ENCODE measurements at regions not wholly inside any gene's neighbourhood (a gene's known extent, or its start where the extent isn't known, plus 50 kb on each side); places are given as distances from the start of the nearest gene placed in this dataset.
A peak's percentile ranks its signal among the peaks of the same experiment; 100 is the strongest.
"Not testable (repeated sequence)": the region's sequence is repeated elsewhere in the genome, so short reads cannot be mapped to it uniquely, and the experiment has no call there.

- H3K9me3 ChIP-seq (ENCODE audit: insufficient read depth, low read depth, low read length); H3K9me3 Mint-ChIP-seq (ENCODE audit: unreplicated experiment); H3K4me3 Mint-ChIP-seq (ENCODE audit: unreplicated experiment); H3K27ac ChIP-seq (ENCODE audit: low read depth, low read length); H2AFZ ChIP-seq (ENCODE audit: low read depth, low read length); H3K36me3 Mint-ChIP-seq (ENCODE audit: low read depth, unreplicated experiment); H3K4me1 ChIP-seq (ENCODE audit: insufficient read depth, low read length); H3K4me1 Mint-ChIP-seq (ENCODE audit: low read depth, unreplicated experiment); H3K9ac ChIP-seq (ENCODE audit: low read length); H3K4me3 ChIP-seq (ENCODE audit: insufficient read depth, low read depth, low read length); H3K27ac Mint-ChIP-seq (ENCODE audit: unreplicated experiment); H3K4me2 ChIP-seq (ENCODE audit: low read length); DNase-seq (ENCODE audit: low read depth); H3K36me3 ChIP-seq (ENCODE audit: insufficient read depth, low read length); FAIRE-seq; H4K20me1 ChIP-seq (ENCODE audit: insufficient read depth, low read length); H3K79me2 ChIP-seq (ENCODE audit: insufficient read depth, low read length): not testable (repeated sequence)
- peaks cover 11% of the 10 kb centered on the region for H3K27me3 ChIP-seq (ENCODE audit: insufficient read depth, low read length)
- H3K27me3 Mint-ChIP-seq (ENCODE audit: low read depth, unreplicated experiment) = peaks cover 85% of the 10 kb centered on the region
Observed at GRCh38 chr12:54105809-54106208, 52.2 kb downstream of the HOXC4 start.

DNA sequence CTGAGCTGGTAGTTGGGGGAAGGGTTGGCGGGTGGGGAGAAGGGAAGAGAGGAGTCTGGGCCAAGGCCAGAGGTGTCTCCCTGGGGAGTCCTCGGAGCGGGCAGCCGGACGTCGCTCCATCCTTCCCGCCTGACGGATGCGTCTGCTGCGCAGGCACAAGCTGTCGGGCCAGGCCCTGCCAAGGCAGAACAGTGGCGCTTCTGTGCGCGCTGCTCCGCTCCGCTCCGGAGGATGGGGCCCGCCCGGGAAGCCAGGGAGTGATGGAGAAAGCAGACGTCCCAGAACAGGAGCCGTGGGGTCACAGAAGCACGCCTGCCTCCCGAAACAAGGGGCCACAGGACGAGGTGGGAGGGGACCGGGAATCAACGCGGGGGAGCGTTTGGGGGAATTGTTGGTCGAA is 52.6 kb downstream of the HOXC4 start:
- FAIRE-seq; DNase-seq (ENCODE audit: low read depth): not testable (repeated sequence)

GRCh38 chr12:54106803-54107579 is 53.4 kb downstream of the HOXC4 start:
- FAIRE-seq; H3K36me3 Mint-ChIP-seq (ENCODE audit: low read depth, unreplicated experiment); H3K4me3 ChIP-seq (ENCODE audit: insufficient read depth, low read depth, low read length); H3K4me1 ChIP-seq (ENCODE audit: insufficient read depth, low read length); H3K4me3 Mint-ChIP-seq (ENCODE audit: unreplicated experiment); H3K27ac ChIP-seq (ENCODE audit: low read depth, low read length); H3K79me2 ChIP-seq (ENCODE audit: insufficient read depth, low read length); H3K9me3 ChIP-seq (ENCODE audit: insufficient read depth, low read depth, low read length); H3K9me3 Mint-ChIP-seq (ENCODE audit: unreplicated experiment); H3K27ac Mint-ChIP-seq (ENCODE audit: unreplicated experiment); DNase-seq (ENCODE audit: low read depth); H3K4me1 Mint-ChIP-seq (ENCODE audit: low read depth, unreplicated experiment); H3K4me2 ChIP-seq (ENCODE audit: low read length); H4K20me1 ChIP-seq (ENCODE audit: insufficient read depth, low read length); H2AFZ ChIP-seq (ENCODE audit: low read depth, low read length); H3K9ac ChIP-seq (ENCODE audit: low read length); H3K36me3 ChIP-seq (ENCODE audit: insufficient read depth, low read length): not testable (repeated sequence)
- H3K27me3 ChIP-seq (ENCODE audit: insufficient read depth, low read length) = peaks cover 11% of the 10 kb centered on the region
- peaks cover 81% of the 10 kb centered on the region for H3K27me3 Mint-ChIP-seq (ENCODE audit: low read depth, unreplicated experiment)

More for the DNA sequence above, 52.6 kb downstream of the HOXC4 start:
- not testable (repeated sequence) for H3K36me3 Mint-ChIP-seq (ENCODE audit: low read depth, unreplicated experiment); H3K27ac Mint-ChIP-seq (ENCODE audit: unreplicated experiment); H3K79me2 ChIP-seq (ENCODE audit: insufficient read depth, low read length); H3K4me2 ChIP-seq (ENCODE audit: low read length); H2AFZ ChIP-seq (ENCODE audit: low read depth, low read length); H3K9me3 Mint-ChIP-seq (ENCODE audit: unreplicated experiment); H3K27ac ChIP-seq (ENCODE audit: low read depth, low read length); H4K20me1 ChIP-seq (ENCODE audit: insufficient read depth, low read length); H3K4me3 Mint-ChIP-seq (ENCODE audit: unreplicated experiment); H3K4me3 ChIP-seq (ENCODE audit: insufficient read depth, low read depth, low read length); H3K4me1 Mint-ChIP-seq (ENCODE audit: low read depth, unreplicated experiment); H3K4me1 ChIP-seq (ENCODE audit: insufficient read depth, low read length); H3K36me3 ChIP-seq (ENCODE audit: insufficient read depth, low read length); H3K9ac ChIP-seq (ENCODE audit: low read length); H3K9me3 ChIP-seq (ENCODE audit: insufficient read depth, low read depth, low read length)
- TF ChIP-seq EZH2 (IDR thresholded peaks at IDR 0.05; ENCODE audit: insufficient read depth, low read length) = peak; percentile 24
- peaks cover 82% of the 10 kb centered on the region for H3K27me3 Mint-ChIP-seq (ENCODE audit: low read depth, unreplicated experiment)
- peaks cover 11% of the 10 kb centered on the region for H3K27me3 ChIP-seq (ENCODE audit: insufficient read depth, low read length)

- not testable (repeated sequence) for H3K4me1 ChIP-seq (ENCODE audit: insufficient read depth, low read length); H3K27ac ChIP-seq (ENCODE audit: low read depth, low read length); H3K9me3 Mint-ChIP-seq (ENCODE audit: unreplicated experiment); H3K9ac ChIP-seq (ENCODE audit: low read length); H3K4me2 ChIP-seq (ENCODE audit: low read length); H3K36me3 ChIP-seq (ENCODE audit: insufficient read depth, low read length); H3K36me3 Mint-ChIP-seq (ENCODE audit: low read depth, unreplicated experiment); DNase-seq (ENCODE audit: low read depth); H3K79me2 ChIP-seq (ENCODE audit: insufficient read depth, low read length); H2AFZ ChIP-seq (ENCODE audit: low read depth, low read length); H3K27ac Mint-ChIP-seq (ENCODE audit: unreplicated experiment); FAIRE-seq; H4K20me1 ChIP-seq (ENCODE audit: insufficient read depth, low read length); H3K4me3 Mint-ChIP-seq (ENCODE audit: unreplicated experiment); H3K4me1 Mint-ChIP-seq (ENCODE audit: low read depth, unreplicated experiment); H3K9me3 ChIP-seq (ENCODE audit: insufficient read depth, low read depth, low read length); H3K4me3 ChIP-seq (ENCODE audit: insufficient read depth, low read depth, low read length); H3K27me3 ChIP-seq (ENCODE audit: insufficient read depth, low read length)
- H3K27me3 Mint-ChIP-seq (ENCODE audit: low read depth, unreplicated experiment) = peaks cover 77% of the 10 kb centered on the region
Observed at GRCh38 chr12:54112336-54112735, 58.7 kb downstream of the HOXC4 start.

DNA sequence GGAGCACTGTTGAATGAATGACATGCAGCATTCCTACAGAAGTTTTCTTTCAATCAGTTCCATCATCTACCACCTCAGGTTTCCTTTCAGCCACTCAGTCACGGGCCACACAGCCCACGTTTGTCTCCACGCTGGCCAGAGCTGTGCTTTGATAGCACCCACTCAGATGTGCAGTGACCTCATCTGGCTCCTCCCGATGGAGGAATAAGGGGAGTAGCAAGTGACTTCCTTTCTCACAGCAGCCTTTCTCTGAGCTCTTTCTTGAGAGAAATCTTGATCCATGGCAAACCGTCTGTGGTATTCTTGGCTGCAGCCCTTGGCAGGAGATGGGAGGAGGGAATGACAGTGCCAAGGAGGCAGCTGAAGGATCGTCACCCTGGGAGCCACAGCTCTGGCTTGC is 62.4 kb downstream of the HOXC4 start:
- FAIRE-seq; H3K4me3 Mint-ChIP-seq (ENCODE audit: unreplicated experiment); H3K27me3 ChIP-seq (ENCODE audit: insufficient read depth, low read length): not testable (repeated sequence)

GRCh38 chr12:54117392-54117791 is 63.8 kb downstream of the HOXC4 start:
- H3K4me1 ChIP-seq (ENCODE audit: insufficient read depth, low read length); H3K4me1 Mint-ChIP-seq (ENCODE audit: low read depth, unreplicated experiment); DNase-seq (ENCODE audit: low read depth); H4K20me1 ChIP-seq (ENCODE audit: insufficient read depth, low read length); H3K9me3 ChIP-seq (ENCODE audit: insufficient read depth, low read depth, low read length); FAIRE-seq; H3K36me3 Mint-ChIP-seq (ENCODE audit: low read depth, unreplicated experiment); H3K36me3 ChIP-seq (ENCODE audit: insufficient read depth, low read length); H3K4me2 ChIP-seq (ENCODE audit: low read length); H3K9me3 Mint-ChIP-seq (ENCODE audit: unreplicated experiment); H3K9ac ChIP-seq (ENCODE audit: low read length); H3K27ac Mint-ChIP-seq (ENCODE audit: unreplicated experiment); H3K4me3 ChIP-seq (ENCODE audit: insufficient read depth, low read depth, low read length); H2AFZ ChIP-seq (ENCODE audit: low read depth, low read length); H3K27ac ChIP-seq (ENCODE audit: low read depth, low read length); H3K4me3 Mint-ChIP-seq (ENCODE audit: unreplicated experiment); H3K27me3 ChIP-seq (ENCODE audit: insufficient read depth, low read length); H3K79me2 ChIP-seq (ENCODE audit: insufficient read depth, low read length): not testable (repeated sequence)
- H3K27me3 Mint-ChIP-seq (ENCODE audit: low read depth, unreplicated experiment) = peaks cover 87% of the 10 kb centered on the region

More for the DNA sequence above, 62.4 kb downstream of the HOXC4 start:
- H3K36me3 ChIP-seq (ENCODE audit: insufficient read depth, low read length); H3K9me3 Mint-ChIP-seq (ENCODE audit: unreplicated experiment); H3K36me3 Mint-ChIP-seq (ENCODE audit: low read depth, unreplicated experiment); H2AFZ ChIP-seq (ENCODE audit: low read depth, low read length); H3K4me3 ChIP-seq (ENCODE audit: insufficient read depth, low read depth, low read length); H3K27ac ChIP-seq (ENCODE audit: low read depth, low read length); H4K20me1 ChIP-seq (ENCODE audit: insufficient read depth, low read length); H3K79me2 ChIP-seq (ENCODE audit: insufficient read depth, low read length); H3K4me1 Mint-ChIP-seq (ENCODE audit: low read depth, unreplicated experiment); H3K4me2 ChIP-seq (ENCODE audit: low read length); H3K27ac Mint-ChIP-seq (ENCODE audit: unreplicated experiment); DNase-seq (ENCODE audit: low read depth); H3K9ac ChIP-seq (ENCODE audit: low read length); H3K4me1 ChIP-seq (ENCODE audit: insufficient read depth, low read length); H3K9me3 ChIP-seq (ENCODE audit: insufficient read depth, low read depth, low read length): not testable (repeated sequence)
- peaks cover 84% of the 10 kb centered on the region for H3K27me3 Mint-ChIP-seq (ENCODE audit: low read depth, unreplicated experiment)

Data from astrocyte (in vitro differentiated cells and primary cell).